Endodermal cell (in vitro differentiated cells): ENCODE measurements at regions not wholly inside any gene's neighbourhood (a gene's known extent, or its start where the extent isn't known, plus 50 kb on each side); places are given as distances from the start of the nearest gene placed in this dataset.
"Not testable (repeated sequence)": the region's sequence is repeated elsewhere in the genome, so short reads cannot be mapped to it uniquely, and the experiment has no call there.

ENCODE experiments used
- DNase-seq: peaks from one replicate; pipeline ENCODE4 v3.0.0-alpha.2; 2017
- H3K27ac ChIP-seq: 2 replicates; pipeline ENCODE4 v1.5.1; 2013; ENCODE audit warnings: mild to moderate bottlenecking, low read depth, low read length, moderate library complexity
- H3K27me3 ChIP-seq: 2 replicates; pipeline ENCODE4 v1.6.1; 2013; ENCODE audit warnings: mild to moderate bottlenecking, low read length, moderate library complexity; ENCODE audit not compliant: insufficient read depth, control insufficient read depth, poor library complexity, severe bottlenecking
- H3K36me3 ChIP-seq: 2 replicates; pipeline ENCODE4 v1.7.0; 2013; ENCODE audit warnings: mild to moderate bottlenecking, low read length, moderate library complexity; ENCODE audit not compliant: control insufficient read depth, insufficient read depth
- H3K4me1 ChIP-seq: one replicate; pipeline ENCODE4 v1.7.0; 2013; ENCODE audit warnings: low read length; ENCODE audit not compliant: control insufficient read depth, insufficient read depth
- H3K4me3 ChIP-seq: 2 replicates; pipeline ENCODE4 v1.5.1; 2013; ENCODE audit warnings: mild to moderate bottlenecking, low read length, moderate library complexity
- H3K9ac ChIP-seq: 2 replicates; pipeline ENCODE4 v1.6.1; 2013; ENCODE audit warnings: mild to moderate bottlenecking, low read length, moderate library complexity; ENCODE audit not compliant: poor library complexity, severe bottlenecking; ENCODE audit errors: extremely low read depth
- H3K9me3 ChIP-seq: 2 replicates; pipeline ENCODE4 v1.6.1; 2013; ENCODE audit warnings: mild to moderate bottlenecking, low read length, moderate library complexity; ENCODE audit not compliant: control insufficient read depth
- H3K27ac Mint-ChIP-seq: 2 replicates; pipeline ENCODE4 v1.8.0; 2020; ENCODE audit warnings: mixed read lengths
- H3K27me3 Mint-ChIP-seq: 2 replicates; pipeline ENCODE4 v1.8.0; 2021; ENCODE audit warnings: mild to moderate bottlenecking, mixed read lengths; ENCODE audit not compliant: insufficient read depth
- H3K36me3 Mint-ChIP-seq: 2 replicates; pipeline ENCODE4 v1.8.0; 2020; ENCODE audit warnings: low read depth, mixed read lengths
- H3K4me1 Mint-ChIP-seq: 2 replicates; pipeline ENCODE4 v1.8.0; 2020; ENCODE audit warnings: mixed read lengths
- H3K4me3 Mint-ChIP-seq: 2 replicates; pipeline ENCODE4 v1.8.0; 2020; ENCODE audit warnings: mild to moderate bottlenecking, moderate library complexity, mixed read lengths
- H3K9me3 Mint-ChIP-seq: 2 replicates; pipeline ENCODE4 v1.8.0; 2020; ENCODE audit warnings: mild to moderate bottlenecking, mixed read lengths
- CTCF ChIP-seq: fragments of 200-600 bp; sonication (generic); conservative IDR thresholded peaks from 2 replicates; pipeline ENCODE4 v1.5.0; 2021; ENCODE audit warnings: antibody characterized with exemption, mild to moderate bottlenecking
- WGBS, 2 experiments: methylation state at CpG; one replicate each; pipeline versions ENCODE4 v1.1.5 to v1.1.7; 2013; ENCODE audit warnings: missing lambda C conversion rate in 2 of 2, mixed read lengths in 1 of 2; ENCODE audit not compliant: insufficient coverage in 1 of 2, insufficient read length in 1 of 2; 5-methylcytosine and 5-hydroxymethylcytosine counted together

- Histone ChIP-seq H3K27ac (no peak overlapping the region), H3K9ac (no peak overlapping the region), H3K36me3 (no peaks in the 10 kb centered on the region), H3K4me1 (no peaks in the 10 kb centered on the region), H3K4me3 (no peak overlapping the region), H3K9me3 (no peaks in the 10 kb centered on the region), H3K27me3 (no peaks in the 10 kb centered on the region)
- Mint-ChIP-seq H3K36me3 (no peaks in the 10 kb centered on the region), H3K27ac (no peak overlapping the region), H3K4me1 (no peaks in the 10 kb centered on the region), H3K27me3 (no peaks in the 10 kb centered on the region), H3K4me3 (no peak overlapping the region), H3K9me3 (no peaks in the 10 kb centered on the region)
- no peak for DNase-seq
- 92 to 94% methylated on average over 9 to 16 of the region's 16 CpGs for WGBS, 2 experiments
- no peak for TF ChIP-seq CTCF
Observed at GRCh38 chr10:131838966-131839742, 61.7 kb upstream of the PPP2R2D start.

- not testable (repeated sequence) for H3K9me3 Mint-ChIP-seq, H3K9me3 ChIP-seq, H3K36me3 ChIP-seq, H3K9ac ChIP-seq, H3K4me1 Mint-ChIP-seq, H3K27me3 Mint-ChIP-seq, H3K4me3 Mint-ChIP-seq, H3K36me3 Mint-ChIP-seq, H3K4me1 ChIP-seq, H3K27ac ChIP-seq, H3K27me3 ChIP-seq, H3K4me3 ChIP-seq, H3K27ac Mint-ChIP-seq
- peak; percentile 80 for DNase-seq
- TF ChIP-seq CTCF, result peak; percentile 78
- WGBS, 2 experiments, result 81% methylated on average over 7 to 15 of the region's 15 CpGs
Observed at GRCh38 chr10:131839880-131840787, 60.7 kb upstream of the PPP2R2D start.

- Histone ChIP-seq H3K9ac (no peak overlapping the region), H3K36me3 (no peaks in the 10 kb centered on the region), H3K4me3 (no peak overlapping the region), H3K4me1 (no peaks in the 10 kb centered on the region), H3K27ac (no peak overlapping the region), H3K27me3 (no peaks in the 10 kb centered on the region), H3K9me3 (no peaks in the 10 kb centered on the region)
- Mint-ChIP-seq H3K36me3 (no peaks in the 10 kb centered on the region), H3K4me1 (no peaks in the 10 kb centered on the region), H3K27ac (no peak overlapping the region), H3K27me3 (no peaks in the 10 kb centered on the region), H3K9me3 (no peaks in the 10 kb centered on the region), H3K4me3 (no peak overlapping the region)
- DNase-seq, result no peak
- 93 to 96% methylated on average over 2 to 3 of the region's 3 CpGs for WGBS, 2 experiments
- TF ChIP-seq CTCF, result no peak
Observed at GRCh38 chr10:131840788-131841118, 60.1 kb upstream of the PPP2R2D start.
